GM10266 (cell line): ENCODE measurements at regions not wholly inside any gene's neighbourhood (a gene's known extent, or its start where the extent isn't known, plus 50 kb on each side); places are given as distances from the start of the nearest gene placed in this dataset.

Source experiments
- DNase-seq: peaks from one replicate; pipeline ENCODE4 v3.0.0; 2012; ENCODE audit errors: extremely low spot score
- TF ChIP-seq, protein P1 (sequence below): IDR thresholded peaks from 2 replicates; pipeline ENCODE4 v1.5.1; 2012; ENCODE audit warnings: mild to moderate bottlenecking, low read depth; ENCODE audit not compliant: control insufficient read depth, insufficient read depth; ENCODE audit errors: missing control alignments

DNA sequence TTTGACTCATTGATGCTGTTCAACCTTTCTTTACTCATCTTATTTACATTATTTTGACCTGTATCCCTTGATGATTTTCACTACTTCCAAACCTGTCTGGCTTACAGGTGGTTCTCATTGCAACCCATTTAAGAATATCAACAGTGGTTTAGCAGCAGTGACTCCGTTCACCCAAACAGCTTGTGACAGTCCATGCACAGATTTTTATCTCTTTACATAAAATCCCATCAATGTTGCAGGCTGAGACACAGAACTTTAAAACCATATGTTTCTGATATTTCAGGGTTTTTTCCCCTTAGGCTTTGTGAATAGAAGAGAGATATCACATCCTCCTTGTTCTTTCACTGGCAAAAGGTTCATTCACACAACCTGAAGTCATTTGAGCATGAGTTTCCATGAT, 149.1 kb upstream of the CDIN1 start:
- DNase-seq, result no peak
- TF ChIP-seq, protein P1, sequence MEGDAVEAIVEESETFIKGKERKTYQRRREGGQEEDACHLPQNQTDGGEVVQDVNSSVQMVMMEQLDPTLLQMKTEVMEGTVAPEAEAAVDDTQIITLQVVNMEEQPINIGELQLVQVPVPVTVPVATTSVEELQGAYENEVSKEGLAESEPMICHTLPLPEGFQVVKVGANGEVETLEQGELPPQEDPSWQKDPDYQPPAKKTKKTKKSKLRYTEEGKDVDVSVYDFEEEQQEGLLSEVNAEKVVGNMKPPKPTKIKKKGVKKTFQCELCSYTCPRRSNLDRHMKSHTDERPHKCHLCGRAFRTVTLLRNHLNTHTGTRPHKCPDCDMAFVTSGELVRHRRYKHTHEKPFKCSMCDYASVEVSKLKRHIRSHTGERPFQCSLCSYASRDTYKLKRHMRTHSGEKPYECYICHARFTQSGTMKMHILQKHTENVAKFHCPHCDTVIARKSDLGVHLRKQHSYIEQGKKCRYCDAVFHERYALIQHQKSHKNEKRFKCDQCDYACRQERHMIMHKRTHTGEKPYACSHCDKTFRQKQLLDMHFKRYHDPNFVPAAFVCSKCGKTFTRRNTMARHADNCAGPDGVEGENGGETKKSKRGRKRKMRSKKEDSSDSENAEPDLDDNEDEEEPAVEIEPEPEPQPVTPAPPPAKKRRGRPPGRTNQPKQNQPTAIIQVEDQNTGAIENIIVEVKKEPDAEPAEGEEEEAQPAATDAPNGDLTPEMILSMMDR, result no peak

DNA sequence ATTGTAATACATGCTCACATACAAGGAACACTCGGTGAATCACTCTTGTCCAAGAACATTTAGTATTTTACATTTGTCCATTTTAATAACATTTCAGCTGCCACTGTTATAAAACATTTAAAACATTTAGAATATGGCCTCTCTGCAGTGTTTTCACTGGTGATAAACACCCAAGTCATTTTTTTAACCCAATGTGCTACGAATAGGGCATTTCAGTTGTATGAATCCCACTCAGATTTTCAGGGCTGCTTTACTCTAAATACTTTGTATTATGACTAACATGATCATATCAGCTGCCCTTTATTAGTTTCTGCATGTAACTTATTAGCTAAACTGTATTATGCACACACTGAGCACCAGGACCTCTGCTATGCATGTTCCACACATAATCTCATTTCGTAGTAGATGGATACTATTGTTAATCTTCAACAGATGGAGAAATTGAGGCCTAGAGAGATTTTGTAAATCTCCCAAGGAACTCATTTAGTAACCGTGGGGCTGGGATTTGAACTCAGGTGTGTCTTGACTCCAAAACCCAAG, 148.6 kb upstream of the CDIN1 start:
- no peak for DNase-seq
- TF ChIP-seq, protein P1, result no peak

DNA sequence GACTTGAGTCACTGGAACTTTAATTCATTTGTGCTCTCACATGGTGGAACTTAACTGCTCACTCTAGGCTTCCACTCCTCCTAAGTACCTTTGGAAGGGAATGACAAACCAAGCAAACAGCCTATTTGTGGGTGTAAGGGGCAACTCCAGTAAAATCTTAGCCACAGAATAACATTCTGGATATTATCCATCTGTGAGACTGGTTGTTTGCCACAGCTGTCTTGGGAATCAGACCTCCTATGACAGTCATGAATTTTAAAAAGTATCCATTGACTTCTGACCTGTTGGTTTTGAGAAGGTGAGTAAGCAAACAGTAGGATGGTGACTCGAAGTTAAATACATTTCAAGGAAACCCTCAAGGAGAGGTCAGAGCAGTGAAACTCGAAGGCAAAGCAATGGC, 147.3 kb upstream of the CDIN1 start:
- TF ChIP-seq, protein P1, result no peak
- no peak for DNase-seq

DNA sequence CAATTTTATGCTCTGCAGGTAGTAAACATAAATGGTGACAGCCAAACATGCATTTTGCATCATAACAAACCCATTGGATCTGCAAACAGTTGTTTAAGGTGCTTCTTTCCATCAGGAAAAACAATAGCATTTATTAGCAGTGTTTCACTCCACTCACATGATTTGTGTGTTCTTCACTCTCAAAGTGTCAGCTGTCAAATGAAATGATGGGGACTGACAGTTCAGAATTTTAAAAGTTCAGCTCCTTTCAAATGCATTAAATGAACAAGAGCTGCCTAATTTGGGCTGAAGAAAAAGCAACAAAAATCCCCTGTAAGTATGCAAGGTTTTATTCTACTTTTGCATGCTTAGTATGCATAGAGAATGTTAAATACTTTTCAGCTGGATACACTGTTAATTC, 145.2 kb upstream of the CDIN1 start:
- no peak for DNase-seq
- TF ChIP-seq, protein P1, result no peak

DNA sequence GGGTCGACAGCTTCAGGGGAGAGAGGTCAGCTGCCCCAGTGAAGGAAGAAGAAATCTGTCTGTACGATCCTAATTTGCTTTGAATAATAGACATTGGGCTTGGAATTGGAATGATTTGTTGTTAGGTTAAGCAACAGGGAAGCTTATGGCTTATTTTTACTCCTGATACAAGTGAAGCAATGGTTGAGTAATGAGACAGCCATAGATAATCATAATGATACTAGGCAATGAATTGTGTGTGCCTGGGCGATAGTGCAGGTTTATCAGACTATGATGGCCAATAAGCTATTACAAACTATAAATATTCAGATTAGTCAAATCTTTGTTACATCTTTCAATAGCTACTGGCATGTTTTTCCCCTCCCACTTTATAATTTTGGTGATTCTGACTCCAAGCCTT, 140.9 kb upstream of the CDIN1 start:
- no peak for DNase-seq
- TF ChIP-seq, protein P1, result no peak

DNA sequence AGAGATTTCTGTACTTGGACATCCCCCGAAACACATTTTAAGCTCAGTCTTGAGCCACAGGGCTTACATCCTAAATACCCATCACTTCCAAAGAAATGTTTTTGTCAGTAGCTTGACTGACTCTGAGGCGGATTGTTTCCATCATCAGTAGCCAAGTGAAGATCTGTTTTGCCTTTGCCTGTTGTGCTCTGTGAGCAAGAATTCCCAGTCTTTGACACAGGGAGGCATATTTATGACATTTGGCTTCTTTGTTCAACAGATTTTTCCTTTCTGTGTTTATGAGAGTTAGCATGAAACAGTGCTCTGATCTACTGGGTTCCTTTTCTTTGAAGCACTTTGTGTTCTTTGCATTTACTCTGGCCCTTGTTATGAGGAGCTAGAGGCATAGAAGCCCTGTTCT, 132.1 kb upstream of the CDIN1 start:
- no peak for DNase-seq
- TF ChIP-seq, protein P1, result no peak

DNA sequence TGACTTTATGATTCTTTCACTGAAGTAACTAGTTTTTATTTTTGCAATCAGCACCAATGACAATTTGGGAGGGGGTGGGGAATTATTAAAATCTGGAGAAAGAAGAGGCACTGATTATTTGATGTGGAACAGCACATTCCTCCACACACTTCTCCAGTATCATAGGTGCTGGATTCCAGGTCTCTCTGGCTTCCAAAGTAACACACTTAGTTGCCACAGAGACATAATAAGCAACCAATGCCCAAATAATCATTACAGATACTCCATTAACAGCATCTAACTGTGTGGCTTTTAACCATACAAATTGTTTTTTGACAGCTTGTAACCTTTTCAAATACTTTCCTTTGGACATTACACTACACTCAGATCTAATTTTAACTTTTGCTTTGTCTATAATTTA, 131.0 kb upstream of the CDIN1 start:
- TF ChIP-seq, protein P1, result no peak
- DNase-seq, result no peak
